ENCODE measurements at regions not wholly inside any gene's neighbourhood (a gene's known extent, or its start where the extent isn't known, plus 50 kb on each side); places are given as distances from the start of the nearest gene placed in this dataset.

DNA sequence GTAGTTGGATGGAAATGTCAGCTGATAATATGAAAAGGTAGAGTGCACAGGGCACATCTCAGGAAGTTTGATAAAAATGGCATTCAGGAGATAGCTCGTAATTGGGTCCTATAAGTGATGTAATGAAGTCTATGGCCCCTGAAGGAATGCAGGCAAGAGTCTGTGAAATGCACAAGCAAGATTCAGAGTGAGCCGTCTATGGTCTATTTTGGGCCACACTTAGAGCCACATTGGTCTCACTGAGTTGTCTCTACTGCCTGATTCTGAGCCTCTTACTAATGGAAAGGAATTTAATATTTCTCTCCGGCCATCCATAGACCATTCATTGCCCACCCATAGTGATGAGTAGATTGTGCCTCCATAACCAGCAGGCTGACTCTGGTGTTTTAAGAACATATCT, 111.3 kb upstream of the KCNN2 start:
- H3K79me2 ChIP-seq (ENCODE audit: control insufficient read depth, low read length), result no peaks in the 10 kb centered on the region
- H3K27me3 ChIP-seq (ENCODE audit: control insufficient read depth, low read length), result no peaks in the 10 kb centered on the region
- no peaks in the 10 kb centered on the region for H3K9me3 ChIP-seq (ENCODE audit: control insufficient read depth, insufficient read depth, low read length)
- no peak overlapping the region for H3K27ac ChIP-seq (ENCODE audit: low read depth, low read length)
- no peaks in the 10 kb centered on the region for H3K36me3 ChIP-seq (ENCODE audit: control insufficient read depth, low read length)
- TF ChIP-seq CTCF (IDR thresholded peaks at IDR 0.05; ENCODE audit: low read depth, low read length, poor library complexity, severe bottlenecking) (no peak), EZH2phosphoT487 (IDR thresholded peaks at IDR 0.05; ENCODE audit: borderline replicate concordance, low read length) (no peak)
- no peak overlapping the region for H3K4me2 ChIP-seq (ENCODE audit: low read length)
- no peaks in the 10 kb centered on the region for H3F3A ChIP-seq (ENCODE audit: control insufficient read depth, insufficient read depth)
- H3K4me3 ChIP-seq (ENCODE audit: low read length), result no peak overlapping the region
- no peaks in the 10 kb centered on the region for H3K9me2 ChIP-seq (replicated peaks; ENCODE audit: control insufficient read depth, low read length)
- H3K4me1 ChIP-seq (ENCODE audit: control insufficient read depth, low read length), result no peaks in the 10 kb centered on the region
- no peaks in the 10 kb centered on the region for H4K20me1 ChIP-seq (ENCODE audit: control insufficient read depth, insufficient read depth, low read depth, low read length)

- Histone ChIP-seq H3K36me3 (ENCODE audit: control insufficient read depth, low read length) (no peaks in the 10 kb centered on the region), H3K9me3 (ENCODE audit: control insufficient read depth, insufficient read depth, low read length) (no peaks in the 10 kb centered on the region), H4K20me1 (ENCODE audit: control insufficient read depth, insufficient read depth, low read depth, low read length) (no peaks in the 10 kb centered on the region), H3K27ac (ENCODE audit: low read depth, low read length) (no peak overlapping the region), H3K4me3 (ENCODE audit: low read length) (no peak overlapping the region), H3K4me2 (ENCODE audit: low read length) (no peak overlapping the region), H3F3A (ENCODE audit: control insufficient read depth, insufficient read depth) (no peaks in the 10 kb centered on the region), H3K27me3 (ENCODE audit: control insufficient read depth, low read length) (no peaks in the 10 kb centered on the region), H3K9me2 (replicated peaks; ENCODE audit: control insufficient read depth, low read length) (no peaks in the 10 kb centered on the region), H3K79me2 (ENCODE audit: control insufficient read depth, low read length) (no peaks in the 10 kb centered on the region), H3K4me1 (ENCODE audit: control insufficient read depth, low read length) (no peaks in the 10 kb centered on the region)
- TF ChIP-seq EZH2phosphoT487 (IDR thresholded peaks at IDR 0.05; ENCODE audit: borderline replicate concordance, low read length), result no peak
- no peak for TF ChIP-seq CTCF (IDR thresholded peaks at IDR 0.05; ENCODE audit: low read depth, low read length, poor library complexity, severe bottlenecking)
Observed at GRCh38 chr5:114252226-114252625, 109.6 kb upstream of the KCNN2 start.

DNA sequence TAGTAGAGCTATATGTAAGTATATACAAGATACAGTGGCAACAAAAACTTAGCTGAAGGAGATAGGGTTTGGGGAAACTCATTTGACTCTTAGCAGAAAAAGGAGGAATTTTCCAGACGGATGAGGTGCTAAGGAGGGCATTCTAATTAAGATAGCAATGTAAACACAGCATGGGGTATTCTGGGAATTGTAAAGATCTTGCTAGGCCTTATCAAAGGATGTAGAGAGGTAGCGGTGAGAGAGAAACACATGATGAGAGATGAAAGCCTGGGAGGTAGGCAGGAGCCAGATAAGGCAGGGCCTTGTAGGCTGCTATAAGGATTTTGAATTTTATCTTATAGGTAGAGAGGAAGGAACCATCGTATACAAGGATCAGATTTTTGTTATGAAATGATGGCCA, 106.6 kb upstream of the KCNN2 start:
- Histone ChIP-seq H3K27me3 (ENCODE audit: control insufficient read depth, low read length) (no peaks in the 10 kb centered on the region), H4K20me1 (ENCODE audit: control insufficient read depth, insufficient read depth, low read depth, low read length) (no peaks in the 10 kb centered on the region), H3K36me3 (ENCODE audit: control insufficient read depth, low read length) (no peaks in the 10 kb centered on the region), H3K27ac (ENCODE audit: low read depth, low read length) (no peak overlapping the region), H3K9me2 (replicated peaks; ENCODE audit: control insufficient read depth, low read length) (no peaks in the 10 kb centered on the region), H3K4me2 (ENCODE audit: low read length) (no peak overlapping the region), H3K4me3 (ENCODE audit: low read length) (no peak overlapping the region), H3K79me2 (ENCODE audit: control insufficient read depth, low read length) (no peaks in the 10 kb centered on the region), H3K9me3 (ENCODE audit: control insufficient read depth, insufficient read depth, low read length) (no peaks in the 10 kb centered on the region), H3K4me1 (ENCODE audit: control insufficient read depth, low read length) (no peaks in the 10 kb centered on the region), H3F3A (ENCODE audit: control insufficient read depth, insufficient read depth) (no peaks in the 10 kb centered on the region)
- no peak for TF ChIP-seq EZH2phosphoT487 (IDR thresholded peaks at IDR 0.05; ENCODE audit: borderline replicate concordance, low read length)
- TF ChIP-seq CTCF (IDR thresholded peaks at IDR 0.05; ENCODE audit: low read depth, low read length, poor library complexity, severe bottlenecking), result no peak

- Histone ChIP-seq H3F3A (ENCODE audit: control insufficient read depth, insufficient read depth) (no peaks in the 10 kb centered on the region), H3K79me2 (ENCODE audit: control insufficient read depth, low read length) (no peaks in the 10 kb centered on the region), H4K20me1 (ENCODE audit: control insufficient read depth, insufficient read depth, low read depth, low read length) (no peaks in the 10 kb centered on the region), H3K4me1 (ENCODE audit: control insufficient read depth, low read length) (no peaks in the 10 kb centered on the region), H3K4me2 (ENCODE audit: low read length) (no peak overlapping the region), H3K9me2 (replicated peaks; ENCODE audit: control insufficient read depth, low read length) (no peaks in the 10 kb centered on the region), H3K27me3 (ENCODE audit: control insufficient read depth, low read length) (no peaks in the 10 kb centered on the region), H3K4me3 (ENCODE audit: low read length) (no peak overlapping the region), H3K9me3 (ENCODE audit: control insufficient read depth, insufficient read depth, low read length) (no peaks in the 10 kb centered on the region), H3K36me3 (ENCODE audit: control insufficient read depth, low read length) (no peaks in the 10 kb centered on the region), H3K27ac (ENCODE audit: low read depth, low read length) (no peak overlapping the region)
- no peak for TF ChIP-seq CTCF (IDR thresholded peaks at IDR 0.05; ENCODE audit: low read depth, low read length, poor library complexity, severe bottlenecking)
- TF ChIP-seq EZH2phosphoT487 (IDR thresholded peaks at IDR 0.05; ENCODE audit: borderline replicate concordance, low read length), result no peak
Observed at GRCh38 chr5:114261989-114262388, 99.9 kb upstream of the KCNN2 start.
